HG03439 (cell line): ENCODE measurements at regions not wholly inside any gene's neighbourhood (a gene's known extent, or its start where the extent isn't known, plus 50 kb on each side); places are given as distances from the start of the nearest gene placed in this dataset.
"Not testable (repeated sequence)": the region's sequence is repeated elsewhere in the genome, so short reads cannot be mapped to it uniquely, and the experiment has no call there.

Experiments used
- ATAC-seq: cut with Tn5 transposase; IDR thresholded peaks from one replicate; pipeline ENCODE4 v1.9.1; 2021; ENCODE audit warnings: mild to moderate bottlenecking, moderate library complexity; ENCODE audit not compliant: unreplicated experiment

GRCh38 chr12:20105943-20106342 is 262.4 kb upstream of the PDE3A start:
- ATAC-seq = no peak

- ATAC-seq = no peak
Observed at GRCh38 chr12:20109676-20110075, 258.7 kb upstream of the PDE3A start.

GRCh38 chr12:20115371-20115770 is 253.0 kb upstream of the PDE3A start:
- ATAC-seq = not testable (repeated sequence)

- ATAC-seq = no peak
Observed at GRCh38 chr12:20119596-20120402, 248.5 kb upstream of the PDE3A start.

GRCh38 chr12:20120403-20120725 is 248.0 kb upstream of the PDE3A start:
- no peak for ATAC-seq

- ATAC-seq = no peak
Observed at GRCh38 chr12:20122274-20122673, 246.1 kb upstream of the PDE3A start.

- ATAC-seq = no peak
Observed at GRCh38 chr12:20123465-20123864, 244.9 kb upstream of the PDE3A start.

- no peak for ATAC-seq
Observed at GRCh38 chr12:20125276-20125798, 243.0 kb upstream of the PDE3A start.

GRCh38 chr12:20126601-20127000 is 241.7 kb upstream of the PDE3A start:
- no peak for ATAC-seq

GRCh38 chr12:20127413-20127812 is 240.9 kb upstream of the PDE3A start:
- no peak for ATAC-seq

- ATAC-seq = no peak
Observed at GRCh38 chr12:20128928-20129327, 239.4 kb upstream of the PDE3A start.

GRCh38 chr12:20132818-20133217 is 235.5 kb upstream of the PDE3A start:
- no peak for ATAC-seq

GRCh38 chr12:20134652-20135051 is 233.7 kb upstream of the PDE3A start:
- no peak for ATAC-seq

- ATAC-seq = no peak
Observed at GRCh38 chr12:20140751-20141150, 227.6 kb upstream of the PDE3A start.

GRCh38 chr12:20142316-20142715 is 226.0 kb upstream of the PDE3A start:
- ATAC-seq = no peak

GRCh38 chr12:20142956-20143355 is 225.4 kb upstream of the PDE3A start:
- no peak for ATAC-seq

GRCh38 chr12:20144341-20144740 is 224.0 kb upstream of the PDE3A start:
- ATAC-seq = peak; percentile 68

- no peak for ATAC-seq
Observed at GRCh38 chr12:20148241-20148640, 220.1 kb upstream of the PDE3A start.

- no peak for ATAC-seq
Observed at GRCh38 chr12:20150835-20151422, 217.4 kb upstream of the PDE3A start.

GRCh38 chr12:20154052-20154451 is 214.3 kb upstream of the PDE3A start:
- no peak for ATAC-seq

GRCh38 chr12:20155374-20155773 is 213.0 kb upstream of the PDE3A start:
- no peak for ATAC-seq

GRCh38 chr12:20160899-20161298 is 207.4 kb upstream of the PDE3A start:
- ATAC-seq = not testable (repeated sequence)
